Lung microvascular endothelial cell (primary cell): ENCODE measurements at regions not wholly inside any gene's neighbourhood (a gene's known extent, or its start where the extent isn't known, plus 50 kb on each side); places are given as distances from the start of the nearest gene placed in this dataset.
A peak's percentile ranks its signal among the peaks of the same experiment; 100 is the strongest.
"Not testable (repeated sequence)": the region's sequence is repeated elsewhere in the genome, so short reads cannot be mapped to it uniquely, and the experiment has no call there.

Experiments used
- DNase-seq, 2 donors: peaks; one replicate each; pipeline versions ENCODE4 v3.0.0 to v3.0.0-alpha.2; 2010; ENCODE audit warnings: low read depth in 2 of 2

DNA sequence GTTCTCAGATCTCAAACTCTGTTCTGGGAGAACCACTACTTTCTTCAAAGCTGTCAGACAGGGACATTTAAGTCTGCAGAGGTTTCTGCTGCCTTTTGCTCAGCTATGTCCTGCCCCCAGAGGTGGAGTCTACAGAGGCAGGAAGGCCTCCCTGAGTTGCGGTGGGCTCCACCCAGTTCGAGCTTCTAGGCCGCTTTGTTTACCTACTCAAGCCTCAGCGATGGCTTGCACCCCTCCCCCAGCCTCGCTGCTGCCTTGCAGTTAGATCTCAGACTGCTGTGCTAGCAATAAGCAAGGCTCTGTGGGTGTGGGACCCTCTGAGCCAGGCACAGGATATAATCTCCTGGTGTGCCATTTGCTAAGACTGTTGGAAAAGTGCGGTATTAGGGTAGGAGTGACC lies 115.1 kb downstream of the YIPF5 start:
- not testable (repeated sequence) for DNase-seq

DNA sequence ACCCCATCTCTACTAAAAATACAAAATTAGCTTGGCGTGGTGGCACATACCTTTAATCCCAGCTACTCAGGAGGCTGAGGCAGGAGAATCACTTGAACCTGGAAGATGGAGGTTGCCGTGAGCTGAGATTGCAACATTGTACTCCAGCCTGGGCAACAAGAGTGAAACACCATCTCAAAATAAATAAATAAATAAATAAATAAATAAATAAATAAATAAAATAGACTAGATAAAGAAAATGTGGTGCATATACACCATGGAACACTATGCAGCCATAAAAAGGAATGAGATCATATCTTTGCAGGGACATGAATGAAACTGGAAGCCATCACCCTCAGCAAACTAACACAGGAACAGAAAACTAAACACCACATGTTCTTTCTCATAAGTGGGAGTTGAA lies 110.4 kb downstream of the YIPF5 start:
- DNase-seq: not testable (repeated sequence)

- DNase-seq: peak in 1 of 2 donors; percentile 23
Measured at GRCh38 chr5:144060598-144060997, 109.9 kb downstream of the YIPF5 start.

- DNase-seq: no peak
Measured at GRCh38 chr5:144065786-144066185, 104.7 kb downstream of the YIPF5 start.

GRCh38 chr5:144072518-144072927 lies 97.9 kb downstream of the YIPF5 start:
- peak; percentile 3 to 45 for DNase-seq

GRCh38 chr5:144076521-144077083 lies 93.9 kb downstream of the YIPF5 start:
- DNase-seq: no peak

GRCh38 chr5:144083185-144083584 lies 87.3 kb downstream of the YIPF5 start:
- DNase-seq: no peak

DNA sequence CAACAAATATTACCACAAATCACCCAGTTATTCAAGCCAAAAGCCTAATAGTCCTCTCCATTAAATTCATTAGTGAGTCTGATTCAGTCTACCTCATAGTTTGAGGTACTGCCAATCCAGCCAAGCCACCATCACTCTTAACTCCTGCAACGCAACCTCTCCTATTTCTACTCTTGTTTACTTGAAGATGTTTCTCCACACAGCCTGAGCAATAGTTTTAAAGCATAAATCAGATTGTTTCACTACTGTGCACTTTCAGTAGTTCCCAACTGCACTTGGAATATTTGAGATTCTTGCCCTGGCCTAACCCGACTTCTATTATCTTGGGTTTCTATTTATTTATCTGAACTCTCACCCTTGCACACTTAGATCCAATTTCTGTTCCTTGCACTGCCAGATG lies 85.5 kb downstream of the YIPF5 start:
- DNase-seq: no peak

DNA sequence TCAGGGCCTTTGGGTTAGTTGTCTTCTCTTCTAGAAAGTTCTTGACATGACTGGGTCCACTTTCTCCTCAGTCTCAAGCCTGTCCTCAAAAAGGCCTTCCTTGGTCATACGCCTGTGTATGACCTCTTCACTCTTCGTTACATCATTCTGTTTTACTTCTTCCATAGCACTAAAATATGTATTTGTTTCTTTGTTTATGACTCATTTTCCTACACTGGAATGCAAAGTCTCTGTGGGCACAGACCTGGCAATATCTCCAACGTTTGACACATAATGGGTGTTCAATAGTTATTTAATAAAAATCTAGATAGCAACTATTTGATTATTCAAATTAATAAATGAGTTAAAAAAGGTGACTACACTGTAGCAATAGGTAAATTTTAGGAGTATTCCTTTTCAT lies 85.1 kb downstream of the YIPF5 start:
- no peak for DNase-seq

DNA sequence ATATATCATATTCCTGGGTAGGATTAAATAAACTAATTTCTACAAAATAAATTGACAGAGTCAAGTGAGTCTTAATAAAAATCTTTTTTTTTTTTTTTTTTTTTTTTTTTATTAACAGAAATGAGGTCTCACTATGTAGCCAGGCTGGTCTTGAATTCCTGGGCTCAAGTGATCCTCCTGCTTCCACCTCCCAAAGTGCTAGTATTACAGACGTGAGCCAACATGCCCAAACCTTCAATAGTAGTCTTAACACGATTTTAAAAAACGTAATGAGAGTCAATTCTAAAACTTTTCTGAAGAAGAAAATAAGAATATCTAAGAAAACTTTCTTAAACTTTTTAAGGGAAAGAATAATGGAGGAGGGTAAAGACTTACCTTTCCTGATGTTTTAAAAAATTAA lies 84.2 kb downstream of the YIPF5 start:
- DNase-seq: no peak

DNA sequence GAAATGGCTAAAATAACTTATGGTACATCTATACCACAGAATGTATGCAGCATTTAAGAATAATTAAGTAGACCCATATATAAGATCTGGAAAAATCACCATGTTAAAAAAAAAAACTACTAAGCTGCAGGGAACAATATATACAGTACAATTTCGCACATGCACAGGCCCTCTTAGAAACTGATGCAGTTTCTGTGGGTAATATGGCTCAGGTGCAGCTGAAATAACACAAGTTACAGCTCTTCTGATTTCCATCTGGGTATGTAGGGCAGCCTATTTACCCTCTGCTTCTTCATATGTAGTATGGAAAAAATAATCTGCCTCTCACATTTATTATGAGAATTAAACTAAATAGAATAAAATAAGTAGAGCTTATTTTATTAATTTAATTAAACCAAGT lies 82.9 kb downstream of the YIPF5 start:
- no peak for DNase-seq

GRCh38 chr5:144088206-144089064 lies 82.0 kb downstream of the YIPF5 start:
- DNase-seq: peak in 1 of 2 donors; percentile 23

GRCh38 chr5:144089401-144090021 lies 80.9 kb downstream of the YIPF5 start:
- DNase-seq: peak in 1 of 2 donors; percentile 3

DNA sequence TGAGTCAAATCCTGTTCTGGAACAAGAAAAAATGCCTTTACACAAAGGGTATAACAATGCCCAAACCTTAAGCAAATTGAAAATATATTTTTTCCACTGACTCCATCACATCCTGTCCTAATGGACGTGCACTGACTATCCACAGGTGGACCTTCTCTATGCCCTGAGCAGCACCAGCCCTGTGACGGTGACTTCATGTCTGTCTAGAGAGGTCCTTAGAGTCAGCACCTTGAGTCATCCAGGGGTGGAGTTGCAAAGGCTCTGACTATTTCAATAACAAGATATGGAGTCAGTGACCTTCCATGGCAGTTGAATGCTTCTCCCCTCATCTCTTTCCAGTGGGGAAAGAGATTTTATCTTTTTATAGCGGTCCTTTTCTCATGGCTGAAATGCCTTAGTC lies 78.0 kb downstream of the YIPF5 start:
- DNase-seq: peak in 1 of 2 donors; percentile 7

GRCh38 chr5:144093400-144093799 lies 77.1 kb downstream of the YIPF5 start:
- no peak for DNase-seq

DNA sequence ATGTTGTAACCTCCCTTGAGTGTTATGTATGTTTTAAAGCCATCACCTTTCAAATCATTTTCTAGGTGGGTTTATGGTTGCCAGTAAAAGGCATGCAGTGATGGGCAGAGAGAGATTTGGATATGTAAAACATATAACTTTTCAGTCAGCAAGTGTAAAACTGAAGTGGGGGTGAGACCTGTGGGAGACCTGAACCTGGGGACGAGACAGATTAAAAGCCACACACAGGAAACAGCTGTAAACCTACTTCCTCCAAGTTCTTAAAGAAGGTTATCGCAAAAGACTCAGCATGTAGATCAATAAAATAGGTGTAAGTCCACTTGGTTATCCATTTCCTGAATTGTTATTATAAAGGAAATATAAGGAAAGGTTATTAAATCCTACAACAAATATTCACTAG lies 76.6 kb downstream of the YIPF5 start:
- no peak for DNase-seq

GRCh38 chr5:144100702-144101101 lies 69.8 kb downstream of the YIPF5 start:
- DNase-seq: no peak

- DNase-seq: no peak
Measured at GRCh38 chr5:144101616-144102015, 68.8 kb downstream of the YIPF5 start.

- no peak for DNase-seq
Measured at GRCh38 chr5:144102361-144102760, 68.1 kb downstream of the YIPF5 start.

- no peak for DNase-seq
Measured at GRCh38 chr5:144102979-144103378, 67.5 kb downstream of the YIPF5 start.

- no peak for DNase-seq
Measured at GRCh38 chr5:144103611-144104485, 66.6 kb downstream of the YIPF5 start.

- DNase-seq: no peak
Measured at GRCh38 chr5:144105371-144105770, 65.1 kb downstream of the YIPF5 start.
